Mesothelial cell of epicardium (in vitro differentiated cells): ENCODE measurements at regions not wholly inside any gene's neighbourhood (a gene's known extent, or its start where the extent isn't known, plus 50 kb on each side); places are given as distances from the start of the nearest gene placed in this dataset.

ENCODE experiments used
- DNase-seq, 2 experiments: peaks; one replicate each; pipeline ENCODE4 v3.0.0; 2021; ENCODE audit warnings: low spot score in 2 of 2; ENCODE audit not compliant: unreplicated experiment in 2 of 2
- H3K27ac Mint-ChIP-seq: 2 replicates; pipeline ENCODE4 v1.8.0; 2021; ENCODE audit warnings: mixed read lengths
- H3K27me3 Mint-ChIP-seq: 2 replicates; pipeline ENCODE4 v1.8.0; 2021; ENCODE audit warnings: low read depth, mixed read lengths
- H3K36me3 Mint-ChIP-seq: 2 replicates; pipeline ENCODE4 v1.8.0; 2021; ENCODE audit warnings: mixed read lengths
- H3K4me1 Mint-ChIP-seq: 2 replicates; pipeline ENCODE4 v1.8.0; 2021; ENCODE audit warnings: mixed read lengths
- H3K4me3 Mint-ChIP-seq: 2 replicates; pipeline ENCODE4 v1.8.0; 2021; ENCODE audit warnings: mild to moderate bottlenecking, moderate library complexity, mixed read lengths
- H3K9me3 Mint-ChIP-seq: 2 replicates; pipeline ENCODE4 v1.8.0; 2021; ENCODE audit warnings: mixed read lengths
- TF ChIP-seq, protein P1 (sequence below): fragments of 200-600 bp; sonication (generic); IDR thresholded peaks from one replicate; pipeline ENCODE4 v1.5.0; 2021; ENCODE audit warnings: antibody characterized with exemption; ENCODE audit not compliant: unreplicated experiment

DNA sequence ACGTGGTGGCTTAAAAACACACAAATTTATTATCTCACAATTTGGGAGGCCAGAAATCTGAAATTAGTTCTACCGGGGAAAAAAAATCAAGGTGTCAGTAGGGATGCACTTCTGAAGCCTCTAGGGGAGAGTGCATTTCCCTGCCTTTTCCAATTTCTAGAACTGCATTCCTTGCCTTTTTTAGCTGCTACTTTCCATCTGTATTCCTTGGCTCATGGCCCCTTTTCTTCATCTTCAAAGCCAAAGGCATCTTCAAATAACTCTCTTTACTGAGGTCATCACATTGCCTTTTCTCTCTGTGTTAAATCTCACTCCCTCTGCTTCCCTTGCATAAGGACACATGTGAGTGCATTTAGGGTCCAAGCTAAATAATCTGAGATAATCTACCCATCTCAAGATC lies 69.5 kb upstream of the NEO1 start:
- Mint-ChIP-seq H3K27me3 (peaks cover 67% of the 10 kb centered on the region), H3K4me3 (no peak overlapping the region), H3K36me3 (no peaks in the 10 kb centered on the region), H3K9me3 (peaks cover 17% of the 10 kb centered on the region), H3K4me1 (peaks cover 2% of the 10 kb centered on the region), H3K27ac (no peak overlapping the region)
- TF ChIP-seq, protein P1, sequence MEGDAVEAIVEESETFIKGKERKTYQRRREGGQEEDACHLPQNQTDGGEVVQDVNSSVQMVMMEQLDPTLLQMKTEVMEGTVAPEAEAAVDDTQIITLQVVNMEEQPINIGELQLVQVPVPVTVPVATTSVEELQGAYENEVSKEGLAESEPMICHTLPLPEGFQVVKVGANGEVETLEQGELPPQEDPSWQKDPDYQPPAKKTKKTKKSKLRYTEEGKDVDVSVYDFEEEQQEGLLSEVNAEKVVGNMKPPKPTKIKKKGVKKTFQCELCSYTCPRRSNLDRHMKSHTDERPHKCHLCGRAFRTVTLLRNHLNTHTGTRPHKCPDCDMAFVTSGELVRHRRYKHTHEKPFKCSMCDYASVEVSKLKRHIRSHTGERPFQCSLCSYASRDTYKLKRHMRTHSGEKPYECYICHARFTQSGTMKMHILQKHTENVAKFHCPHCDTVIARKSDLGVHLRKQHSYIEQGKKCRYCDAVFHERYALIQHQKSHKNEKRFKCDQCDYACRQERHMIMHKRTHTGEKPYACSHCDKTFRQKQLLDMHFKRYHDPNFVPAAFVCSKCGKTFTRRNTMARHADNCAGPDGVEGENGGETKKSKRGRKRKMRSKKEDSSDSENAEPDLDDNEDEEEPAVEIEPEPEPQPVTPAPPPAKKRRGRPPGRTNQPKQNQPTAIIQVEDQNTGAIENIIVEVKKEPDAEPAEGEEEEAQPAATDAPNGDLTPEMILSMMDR = no peak
- DNase-seq = no peak

DNA sequence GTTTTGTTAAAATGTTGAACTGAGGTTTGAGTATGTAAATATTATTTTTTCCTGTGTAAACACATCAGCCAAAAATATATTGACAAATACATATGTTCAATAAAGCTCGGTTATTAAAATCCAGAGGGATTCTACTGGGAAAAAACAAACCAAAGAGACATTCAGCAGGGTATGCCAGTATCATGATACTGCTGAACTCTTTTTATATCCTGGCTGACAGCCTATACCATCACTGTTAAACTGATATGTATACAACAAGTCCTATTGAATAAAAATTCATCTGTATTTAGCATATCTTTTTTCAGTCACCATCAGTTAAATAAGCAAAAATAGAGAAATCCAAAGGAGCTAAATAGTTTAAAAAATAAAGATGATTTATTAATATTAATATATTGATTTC lies 71.6 kb upstream of the NEO1 start:
- Mint-ChIP-seq H3K27ac (no peak overlapping the region), H3K36me3 (no peaks in the 10 kb centered on the region), H3K9me3 (peaks cover 6% of the 10 kb centered on the region), H3K4me3 (no peak overlapping the region), H3K27me3 (peaks cover 57% of the 10 kb centered on the region), H3K4me1 (peaks cover 2% of the 10 kb centered on the region)
- TF ChIP-seq, protein P1 = no peak
- DNase-seq = no peak

DNA sequence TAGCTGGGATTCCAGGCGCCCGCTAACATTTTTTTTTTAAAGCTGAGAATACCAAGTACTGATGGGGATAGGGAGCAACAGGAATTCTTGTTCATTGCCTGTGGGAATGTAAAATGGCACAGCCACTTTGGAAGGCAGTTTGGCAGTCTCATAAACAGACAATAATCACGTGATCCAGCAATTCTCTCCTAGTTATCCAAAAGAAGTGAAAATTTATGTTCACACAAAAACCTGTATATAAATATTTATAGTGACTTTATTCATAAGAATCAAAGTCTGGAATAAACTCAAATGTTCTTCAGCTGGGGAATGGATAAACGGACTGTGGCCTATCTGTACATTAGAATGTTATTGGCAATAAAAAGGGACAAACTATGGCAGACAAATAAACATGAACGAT lies 72.5 kb upstream of the NEO1 start:
- TF ChIP-seq, protein P1 = no peak
- Mint-ChIP-seq H3K4me1 (peaks cover 2% of the 10 kb centered on the region), H3K27me3 (peaks cover 54% of the 10 kb centered on the region), H3K27ac (no peak overlapping the region), H3K4me3 (no peak overlapping the region), H3K9me3 (peaks cover 6% of the 10 kb centered on the region), H3K36me3 (no peaks in the 10 kb centered on the region)
- no peak for DNase-seq

DNA sequence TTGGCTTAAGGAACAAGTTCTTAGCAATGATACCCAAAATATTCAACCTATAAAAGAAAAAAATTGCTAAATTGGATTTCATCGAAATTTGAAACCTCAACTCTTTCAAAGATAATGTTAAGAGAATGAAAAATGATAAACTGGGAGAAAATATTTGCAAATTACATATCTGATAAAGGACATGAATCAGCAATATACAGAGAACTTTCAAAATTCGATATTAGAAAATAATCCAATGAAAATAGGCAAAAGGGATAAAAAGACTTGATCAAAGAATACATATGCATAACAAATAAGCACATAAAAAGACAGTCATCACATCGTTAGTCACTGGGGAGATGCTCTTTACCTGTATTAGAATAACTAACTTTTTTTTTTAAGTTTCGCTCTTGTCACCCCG lies 73.0 kb upstream of the NEO1 start:
- H3K4me3 Mint-ChIP-seq = no peak overlapping the region
- H3K9me3 Mint-ChIP-seq = peaks cover 3% of the 10 kb centered on the region

DNA sequence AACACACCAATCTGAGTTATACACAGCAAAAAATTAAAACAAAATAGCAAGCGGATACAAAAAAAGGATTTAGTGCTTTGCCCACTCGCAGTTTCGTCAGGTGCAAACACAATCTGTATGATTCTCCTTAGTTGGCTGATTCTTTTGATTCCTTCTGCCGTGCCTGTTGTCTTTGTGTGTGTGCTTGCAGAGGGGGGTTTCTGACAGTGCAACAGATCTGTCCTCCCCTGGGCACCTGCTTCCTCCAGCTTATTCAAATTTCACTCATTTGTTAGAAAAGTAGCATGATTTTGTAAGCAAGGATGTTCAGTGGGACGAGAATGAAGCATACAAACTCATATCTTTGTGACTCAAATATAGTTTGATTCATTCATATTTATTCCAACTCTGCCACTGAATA lies 74.0 kb upstream of the NEO1 start:
- Mint-ChIP-seq H3K9me3 (no peaks in the 10 kb centered on the region), H3K4me3 (no peak overlapping the region), H3K27ac (no peak overlapping the region), H3K27me3 (peaks cover 45% of the 10 kb centered on the region), H3K4me1 (peaks cover 2% of the 10 kb centered on the region), H3K36me3 (no peaks in the 10 kb centered on the region)
- DNase-seq = no peak
- TF ChIP-seq, protein P1 = no peak

More for the DNA sequence above, 73.0 kb upstream of the NEO1 start:
- TF ChIP-seq, protein P1 = no peak
- H3K36me3 Mint-ChIP-seq = no peaks in the 10 kb centered on the region
- peaks cover 51% of the 10 kb centered on the region for H3K27me3 Mint-ChIP-seq
- no peak overlapping the region for H3K27ac Mint-ChIP-seq
- peaks cover 2% of the 10 kb centered on the region for H3K4me1 Mint-ChIP-seq
- DNase-seq = no peak

DNA sequence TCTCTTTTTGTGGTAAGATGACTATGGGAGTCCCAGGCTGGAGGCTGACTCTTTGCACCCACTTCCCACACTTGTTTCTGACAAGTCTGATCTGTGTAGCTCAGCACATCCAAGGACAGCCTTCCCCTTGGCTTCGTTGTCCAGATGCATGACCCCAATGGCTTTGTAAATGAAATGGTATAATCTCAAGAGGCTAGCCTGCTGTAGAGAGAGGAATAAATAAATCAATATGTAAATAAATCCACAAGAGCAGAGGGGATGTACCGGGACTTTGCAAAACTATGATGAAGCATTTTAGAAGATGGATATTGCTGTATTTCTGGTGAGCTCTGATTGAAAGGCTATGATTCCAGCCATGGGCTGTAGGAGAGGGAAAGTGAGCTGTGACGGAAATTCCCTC lies 79.9 kb upstream of the NEO1 start:
- H3K4me1 Mint-ChIP-seq = peaks cover 32% of the 10 kb centered on the region
- no peaks in the 10 kb centered on the region for H3K36me3 Mint-ChIP-seq
- TF ChIP-seq, protein P1 = no peak
- H3K27ac Mint-ChIP-seq = peak overlapping the region; percentile 82
- no peaks in the 10 kb centered on the region for H3K9me3 Mint-ChIP-seq
- H3K27me3 Mint-ChIP-seq = peaks cover 8% of the 10 kb centered on the region
- no peak overlapping the region for H3K4me3 Mint-ChIP-seq
- DNase-seq = no peak
